ENCODE measurements at regions not wholly inside any gene's neighbourhood (a gene's known extent, or its start where the extent isn't known, plus 50 kb on each side); places are given as distances from the start of the nearest gene placed in this dataset.

- TF ChIP-seq RARB (CRISPR knock-in tag; IDR thresholded peaks at IDR 0.05) (no peak), ZNF8 (CRISPR knock-in tag; IDR thresholded peaks at IDR 0.05) (no peak), SNAI2 (CRISPR knock-in tag; IDR thresholded peaks at IDR 0.05) (no peak), TSHZ2 (CRISPR knock-in tag; IDR thresholded peaks at IDR 0.05) (no peak), ZC3H10 (CRISPR knock-in tag; IDR thresholded peaks at IDR 0.05) (no peak), CSDC2 (CRISPR knock-in tag; IDR thresholded peaks at IDR 0.05) (no peak), ESRRG (CRISPR knock-in tag; IDR thresholded peaks at IDR 0.05) (no peak), ZFP3 (CRISPR knock-in tag; IDR thresholded peaks at IDR 0.05) (no peak), ZNF70 (CRISPR knock-in tag; IDR thresholded peaks at IDR 0.05) (no peak), CSRNP3 (CRISPR knock-in tag; IDR thresholded peaks at IDR 0.05) (no peak), OSR1 (CRISPR knock-in tag; IDR thresholded peaks at IDR 0.05) (no peak), CREB5 (CRISPR knock-in tag; IDR thresholded peaks at IDR 0.05; ENCODE audit: low read depth) (no peak)
These were observed 332.4 kb downstream of the BCL11A start for GRCh38 chr2:60221098-60221497.
